Activated naive CD8-positive, alpha-beta T cell treated with anti-CD3 and anti-CD28 coated beads for 36 hours (primary cell): ENCODE measurements at regions not wholly inside any gene's neighbourhood (a gene's known extent, or its start where the extent isn't known, plus 50 kb on each side); places are given as distances from the start of the nearest gene placed in this dataset.

Experiments used
- DNase-seq: peaks from one replicate; pipeline ENCODE4 v3.0.0; 2021
- H3K27ac Mint-ChIP-seq: one replicate; pipeline ENCODE4 v1.8.0; 2022; ENCODE audit warnings: mild to moderate bottlenecking, moderate library complexity, mixed read lengths
- H3K27me3 Mint-ChIP-seq: one replicate; pipeline ENCODE4 v1.8.0; 2022; ENCODE audit warnings: mild to moderate bottlenecking, mixed read lengths
- H3K36me3 Mint-ChIP-seq: one replicate; pipeline ENCODE4 v1.8.0; 2021; ENCODE audit warnings: mild to moderate bottlenecking, mixed read lengths
- H3K4me1 Mint-ChIP-seq: one replicate; pipeline ENCODE4 v1.8.0; 2021; ENCODE audit warnings: mixed read lengths
- H3K4me3 Mint-ChIP-seq: one replicate; pipeline ENCODE4 v1.8.0; 2022; ENCODE audit warnings: mild to moderate bottlenecking, moderate library complexity, mixed read lengths
- H3K9me3 Mint-ChIP-seq: one replicate; pipeline ENCODE4 v1.8.0; 2022; ENCODE audit warnings: mixed read lengths

DNA sequence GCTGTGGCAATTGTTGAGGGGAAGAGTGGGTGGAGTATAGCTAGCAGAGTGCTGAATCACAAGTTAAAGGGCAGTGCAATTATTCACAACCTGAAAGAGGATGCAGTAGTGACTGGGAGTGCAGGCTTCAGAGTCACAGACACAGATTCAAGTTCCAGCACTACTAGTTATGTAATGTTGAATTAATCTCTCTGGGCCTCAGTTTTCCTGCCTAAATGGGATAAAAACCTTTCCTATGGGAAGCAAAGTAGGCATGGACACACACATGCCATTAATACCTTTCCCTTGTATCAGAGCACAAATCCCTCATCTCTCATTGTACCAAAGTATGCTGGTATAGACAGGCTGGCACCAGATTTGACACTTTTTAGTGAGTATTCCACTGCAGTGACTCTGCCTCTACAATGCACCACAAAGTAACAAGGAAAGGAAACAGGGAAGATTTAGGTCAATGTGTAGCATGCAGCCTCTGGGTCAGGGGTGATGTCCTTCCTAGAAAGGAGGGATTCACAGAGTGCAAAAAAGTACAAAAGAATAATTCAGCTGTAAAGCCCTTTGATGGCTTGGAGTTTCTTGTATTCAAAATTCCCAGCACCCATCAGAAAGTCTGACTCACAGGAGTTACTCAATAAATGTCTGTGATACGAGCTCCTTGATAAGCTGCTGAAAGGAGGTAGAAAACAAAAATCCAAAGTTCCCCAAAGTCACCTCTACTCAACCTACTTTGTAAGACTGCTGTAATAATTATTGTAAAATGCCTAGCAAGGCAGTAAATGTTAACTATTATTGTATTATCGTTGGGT, 507.5 kb upstream of the TGFBR2 start:
- peaks cover 7% of the 10 kb centered on the region for H3K36me3 Mint-ChIP-seq
- H3K4me3 Mint-ChIP-seq, result no peak overlapping the region
- H3K9me3 Mint-ChIP-seq, result peaks cover 10% of the 10 kb centered on the region
- no peaks in the 10 kb centered on the region for H3K27me3 Mint-ChIP-seq
- no peak for DNase-seq
- peaks cover 9% of the 10 kb centered on the region for H3K4me1 Mint-ChIP-seq
- H3K27ac Mint-ChIP-seq, result no peak overlapping the region

DNA sequence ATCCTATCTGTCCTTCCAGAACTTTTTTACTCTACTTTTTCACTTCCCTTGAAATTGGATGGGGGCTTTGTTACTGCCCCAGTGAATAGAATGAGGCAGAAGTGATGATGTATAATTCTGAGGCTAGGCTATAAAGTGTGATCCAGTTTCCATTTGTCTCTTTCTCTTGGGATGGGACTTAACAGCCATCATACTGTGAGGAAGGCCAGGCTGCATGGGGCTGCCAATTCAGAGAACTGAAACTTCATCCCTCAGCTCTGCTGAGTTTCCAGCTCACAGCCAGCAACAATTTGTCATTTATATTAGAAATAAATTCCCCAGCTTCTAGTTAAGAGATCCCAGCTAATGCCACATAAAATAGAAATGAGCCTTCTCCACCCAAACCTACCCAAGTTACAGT, 504.0 kb upstream of the TGFBR2 start:
- Mint-ChIP-seq H3K4me3 (no peak overlapping the region), H3K4me1 (peaks cover 9% of the 10 kb centered on the region), H3K27ac (no peak overlapping the region), H3K27me3 (peaks cover 4% of the 10 kb centered on the region), H3K36me3 (no peaks in the 10 kb centered on the region), H3K9me3 (no peaks in the 10 kb centered on the region)
- DNase-seq, result no peak

DNA sequence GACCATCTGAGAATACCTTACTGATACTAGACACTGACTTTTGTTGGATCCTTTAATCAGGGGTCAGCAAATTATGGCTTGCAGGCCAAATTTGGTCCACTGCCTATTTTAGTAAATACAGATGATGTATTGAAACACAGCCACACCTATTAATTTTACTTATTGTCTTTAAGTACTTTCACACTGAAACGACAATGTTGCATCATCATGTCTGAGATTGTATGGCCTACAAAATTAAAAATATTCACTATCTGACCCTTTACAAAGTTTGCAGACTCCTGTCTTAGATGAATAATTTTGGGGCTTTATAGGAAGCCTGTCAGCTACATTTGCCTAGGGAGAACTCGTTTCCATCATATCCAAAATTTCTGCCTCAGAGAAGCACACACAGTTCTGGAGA, 503.2 kb upstream of the TGFBR2 start:
- peaks cover 4% of the 10 kb centered on the region for H3K27me3 Mint-ChIP-seq
- no peaks in the 10 kb centered on the region for H3K9me3 Mint-ChIP-seq
- H3K4me3 Mint-ChIP-seq, result no peak overlapping the region
- no peaks in the 10 kb centered on the region for H3K36me3 Mint-ChIP-seq
- H3K4me1 Mint-ChIP-seq, result peaks cover 9% of the 10 kb centered on the region
- no peak overlapping the region for H3K27ac Mint-ChIP-seq
- no peak for DNase-seq

DNA sequence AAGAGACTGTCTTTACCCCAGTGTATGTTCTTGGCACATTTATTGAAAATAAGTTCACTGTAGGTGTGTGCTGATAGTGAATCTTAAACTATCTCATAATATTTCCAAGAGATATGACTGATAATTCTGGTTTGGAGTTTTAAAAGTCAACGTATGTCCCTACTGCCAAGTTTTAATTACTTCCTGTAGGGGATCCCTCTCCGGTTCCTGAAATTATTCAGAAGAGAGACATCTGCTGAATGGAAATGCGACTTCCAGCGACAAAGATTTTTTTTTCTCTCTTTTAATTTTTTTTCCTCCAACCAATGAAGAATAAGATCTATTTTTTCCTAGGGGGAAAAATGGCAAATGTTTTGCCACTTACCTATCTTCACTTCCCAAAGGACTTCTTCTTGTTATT, 498.9 kb upstream of the TGFBR2 start:
- Mint-ChIP-seq H3K27ac (no peak overlapping the region), H3K4me1 (no peaks in the 10 kb centered on the region), H3K9me3 (no peaks in the 10 kb centered on the region), H3K36me3 (no peaks in the 10 kb centered on the region), H3K27me3 (peaks cover 4% of the 10 kb centered on the region), H3K4me3 (no peak overlapping the region)
- no peak for DNase-seq

DNA sequence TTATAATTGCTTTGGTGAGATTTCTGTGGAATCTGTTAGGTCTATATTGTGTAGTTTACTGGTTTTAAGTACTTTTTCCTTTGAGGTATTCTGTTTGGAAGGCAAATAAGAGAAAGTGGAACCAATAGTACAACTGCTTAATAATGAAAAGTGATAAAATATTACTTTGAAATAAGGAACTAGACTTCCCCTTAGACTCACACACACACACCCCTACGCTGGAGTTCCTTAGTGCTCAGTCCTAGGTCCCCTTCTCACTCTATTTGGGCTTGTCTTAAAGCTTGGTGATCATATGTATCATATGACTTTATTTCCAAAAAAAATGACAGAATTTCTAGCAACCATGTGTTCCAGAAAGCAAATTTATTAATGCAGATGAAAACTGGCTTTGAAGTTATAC, 494.0 kb upstream of the TGFBR2 start:
- no peak overlapping the region for H3K4me3 Mint-ChIP-seq
- peaks cover 7% of the 10 kb centered on the region for H3K4me1 Mint-ChIP-seq
- no peak for DNase-seq
- no peaks in the 10 kb centered on the region for H3K36me3 Mint-ChIP-seq
- H3K9me3 Mint-ChIP-seq, result no peaks in the 10 kb centered on the region
- no peaks in the 10 kb centered on the region for H3K27me3 Mint-ChIP-seq
- no peak overlapping the region for H3K27ac Mint-ChIP-seq

DNA sequence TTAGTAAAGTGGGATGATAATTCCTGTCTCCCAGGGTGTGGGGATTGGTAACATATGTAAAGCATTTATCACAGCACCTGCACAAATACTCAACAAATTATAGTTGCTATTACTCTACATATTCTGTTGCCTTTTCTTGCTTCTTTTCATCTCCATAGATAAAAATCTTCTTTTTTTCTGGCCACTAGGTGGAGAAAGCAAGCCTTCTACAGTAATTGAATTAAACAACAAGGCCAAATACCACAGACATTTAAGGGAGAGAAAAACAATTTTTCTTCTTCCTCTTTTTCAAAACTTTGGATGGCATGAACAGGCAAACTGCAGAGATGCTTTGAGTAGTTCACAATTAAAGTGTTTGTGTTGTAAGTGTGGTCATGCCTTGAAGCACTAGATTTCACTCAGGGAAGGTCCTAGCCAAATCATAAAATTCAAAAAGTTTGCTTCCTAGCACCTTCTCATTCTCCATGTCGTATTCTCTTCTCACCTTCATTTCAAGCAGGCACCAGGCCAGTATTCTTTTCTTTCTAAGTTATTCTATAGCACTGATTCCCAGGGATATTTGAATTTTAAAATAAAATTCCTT, 493.4 kb upstream of the TGFBR2 start:
- Mint-ChIP-seq H3K4me3 (no peak overlapping the region), H3K27ac (no peak overlapping the region), H3K36me3 (no peaks in the 10 kb centered on the region), H3K27me3 (no peaks in the 10 kb centered on the region), H3K4me1 (peaks cover 7% of the 10 kb centered on the region), H3K9me3 (no peaks in the 10 kb centered on the region)
- no peak for DNase-seq

DNA sequence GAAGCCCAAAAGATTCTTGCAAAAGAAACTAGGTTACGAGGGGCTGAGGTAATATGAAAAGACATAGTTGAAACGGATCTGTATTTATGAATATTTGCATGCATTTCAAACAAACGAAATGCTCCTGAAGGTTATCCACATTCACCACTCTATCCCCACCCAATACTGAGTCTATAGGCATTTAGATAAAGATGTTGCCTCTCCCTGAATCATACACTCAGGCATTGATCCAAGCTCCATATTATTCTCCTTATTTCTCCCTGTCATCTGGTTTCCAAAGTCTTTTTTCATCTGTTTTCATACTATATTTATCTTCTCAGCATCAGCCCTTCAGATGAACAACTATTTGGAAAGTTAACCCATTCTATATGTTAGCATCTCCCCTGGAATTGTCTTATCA, 492.5 kb upstream of the TGFBR2 start:
- Mint-ChIP-seq H3K4me3 (no peak overlapping the region), H3K27me3 (no peaks in the 10 kb centered on the region), H3K36me3 (no peaks in the 10 kb centered on the region), H3K4me1 (peaks cover 7% of the 10 kb centered on the region), H3K27ac (no peak overlapping the region), H3K9me3 (no peaks in the 10 kb centered on the region)
- DNase-seq, result no peak

DNA sequence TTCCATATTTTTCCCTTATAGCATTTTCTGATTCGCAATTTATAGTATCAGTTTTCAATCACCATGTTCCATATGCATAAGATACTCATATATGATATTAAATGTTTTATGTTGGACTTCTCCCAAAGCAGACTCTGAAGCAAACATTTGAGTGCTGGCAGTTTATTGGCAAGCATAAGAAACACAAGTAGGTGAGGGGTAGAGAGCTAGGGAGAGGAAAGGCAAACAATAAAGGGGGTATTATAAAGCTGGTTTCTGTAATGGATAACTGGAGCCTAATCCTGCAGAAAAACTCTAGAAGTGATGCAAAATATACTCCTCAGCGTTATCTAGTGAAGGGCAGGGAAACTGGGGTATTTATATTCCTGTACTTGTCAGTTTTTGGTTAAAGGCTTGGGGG, 491.5 kb upstream of the TGFBR2 start:
- Mint-ChIP-seq H3K4me1 (peaks cover 7% of the 10 kb centered on the region), H3K9me3 (no peaks in the 10 kb centered on the region), H3K27ac (no peak overlapping the region), H3K27me3 (no peaks in the 10 kb centered on the region), H3K36me3 (no peaks in the 10 kb centered on the region), H3K4me3 (no peak overlapping the region)
- no peak for DNase-seq

DNA sequence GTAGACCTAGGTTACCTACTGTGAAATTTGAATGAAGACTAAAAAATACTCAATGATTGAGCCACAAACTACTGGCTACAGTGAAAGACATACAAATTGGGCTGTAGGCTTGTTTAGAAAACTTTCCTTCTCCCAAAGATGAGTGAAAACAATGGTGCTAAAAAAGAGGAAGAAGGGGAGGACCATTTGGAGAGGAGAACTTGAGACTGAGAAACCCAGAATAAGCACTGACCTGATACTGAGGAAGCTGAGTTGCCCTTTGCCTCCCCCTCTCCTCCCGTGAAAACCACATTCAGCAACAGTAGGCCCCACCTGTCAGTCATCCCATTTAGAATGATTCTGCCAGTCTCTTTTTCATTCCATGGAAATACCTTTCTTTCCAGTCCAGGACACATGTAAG, 484.0 kb upstream of the TGFBR2 start:
- peaks cover 2% of the 10 kb centered on the region for H3K36me3 Mint-ChIP-seq
- H3K4me3 Mint-ChIP-seq, result no peak overlapping the region
- H3K4me1 Mint-ChIP-seq, result no peaks in the 10 kb centered on the region
- no peaks in the 10 kb centered on the region for H3K27me3 Mint-ChIP-seq
- no peak for DNase-seq
- no peak overlapping the region for H3K27ac Mint-ChIP-seq
- H3K9me3 Mint-ChIP-seq, result peaks cover 2% of the 10 kb centered on the region

DNA sequence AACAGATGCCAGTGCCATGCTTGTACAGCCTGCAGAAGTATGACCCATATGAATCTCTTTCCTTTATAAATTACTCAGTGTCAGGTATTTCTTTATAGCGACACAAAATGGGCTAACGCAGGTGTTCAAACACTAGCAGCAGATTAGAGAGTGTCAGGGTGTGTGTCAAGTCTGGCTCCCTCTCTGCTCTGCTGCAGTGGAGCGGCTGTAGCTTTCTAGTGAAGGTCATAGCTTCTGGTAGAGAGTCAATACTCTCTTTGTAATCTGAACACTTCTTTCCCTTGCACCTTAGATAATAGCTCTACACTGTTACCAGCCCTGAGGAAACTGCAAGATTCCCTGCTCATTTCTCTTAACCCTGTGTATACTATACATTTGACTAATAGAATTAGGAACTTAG, 483.2 kb upstream of the TGFBR2 start:
- H3K27ac Mint-ChIP-seq, result no peak overlapping the region
- H3K27me3 Mint-ChIP-seq, result no peaks in the 10 kb centered on the region

DNA sequence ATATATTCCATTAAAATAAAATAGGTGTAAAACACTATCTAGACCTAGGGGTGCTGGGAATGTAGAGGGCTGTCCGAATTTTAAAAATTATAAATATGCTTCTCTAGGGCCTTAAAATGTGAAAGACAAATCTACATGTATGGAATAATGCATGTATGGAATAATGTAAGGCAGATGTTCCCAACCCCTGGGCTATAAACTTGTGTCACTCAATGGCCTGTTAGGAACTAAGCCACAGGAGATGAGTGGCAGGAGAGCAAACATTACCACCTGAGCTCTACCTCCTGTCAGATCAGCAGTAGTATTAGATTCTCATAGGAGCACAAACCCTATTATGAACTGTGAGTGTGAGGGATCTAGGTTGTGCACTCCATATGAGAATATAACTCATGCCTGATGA, 482.6 kb upstream of the TGFBR2 start:
- Mint-ChIP-seq H3K9me3 (peaks cover 7% of the 10 kb centered on the region), H3K27ac (no peak overlapping the region), H3K4me1 (no peaks in the 10 kb centered on the region), H3K4me3 (no peak overlapping the region), H3K27me3 (no peaks in the 10 kb centered on the region), H3K36me3 (peaks cover 4% of the 10 kb centered on the region)
- DNase-seq, result no peak

More for the DNA sequence above, 483.2 kb upstream of the TGFBR2 start:
- no peaks in the 10 kb centered on the region for H3K4me1 Mint-ChIP-seq
- no peak overlapping the region for H3K4me3 Mint-ChIP-seq
- peaks cover 6% of the 10 kb centered on the region for H3K9me3 Mint-ChIP-seq
- no peak for DNase-seq
- peaks cover 4% of the 10 kb centered on the region for H3K36me3 Mint-ChIP-seq

DNA sequence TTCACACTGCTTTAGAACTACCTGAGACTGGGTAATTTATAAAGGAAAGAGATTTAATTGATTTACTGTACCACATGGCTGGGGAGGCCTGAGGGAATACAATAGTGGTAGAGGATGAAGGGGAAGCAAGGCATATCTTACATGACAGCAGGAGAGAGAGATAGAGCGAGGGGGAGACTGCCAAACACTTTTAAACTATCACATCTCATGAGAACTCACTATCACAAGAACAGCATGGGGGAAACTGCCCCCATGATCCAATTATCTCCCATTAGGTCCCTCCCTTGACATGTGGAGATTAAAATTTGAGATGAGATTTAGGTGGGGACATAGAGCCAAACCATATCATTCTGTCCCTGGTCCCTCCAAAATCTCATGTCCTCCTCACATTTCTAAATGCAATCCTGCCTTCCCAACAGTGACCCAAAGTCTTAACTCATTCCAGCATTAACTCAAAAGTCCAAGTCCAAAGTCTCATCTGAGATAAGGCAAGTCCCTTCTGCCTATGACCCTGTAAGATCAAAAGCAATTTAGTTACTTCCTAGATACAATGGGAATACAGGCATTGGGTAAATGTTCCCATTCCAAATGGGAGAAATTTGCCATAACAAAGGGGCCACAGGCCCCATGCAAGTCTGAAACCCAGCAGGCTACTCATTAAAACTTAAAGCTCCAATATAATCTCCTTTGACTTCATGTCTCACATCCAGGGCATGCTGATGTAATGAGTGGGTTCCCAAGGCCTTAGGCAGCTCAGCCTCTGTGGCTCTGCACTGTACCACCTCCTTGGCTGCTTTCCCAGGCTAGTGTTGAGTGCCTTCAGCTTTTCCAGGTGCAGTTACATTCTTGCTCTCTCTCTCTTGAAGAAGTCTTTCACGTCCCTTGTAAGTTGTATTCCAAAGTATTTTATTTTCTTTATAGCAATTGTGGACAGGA, 481.7 kb upstream of the TGFBR2 start:
- peaks cover 4% of the 10 kb centered on the region for H3K36me3 Mint-ChIP-seq

DNA sequence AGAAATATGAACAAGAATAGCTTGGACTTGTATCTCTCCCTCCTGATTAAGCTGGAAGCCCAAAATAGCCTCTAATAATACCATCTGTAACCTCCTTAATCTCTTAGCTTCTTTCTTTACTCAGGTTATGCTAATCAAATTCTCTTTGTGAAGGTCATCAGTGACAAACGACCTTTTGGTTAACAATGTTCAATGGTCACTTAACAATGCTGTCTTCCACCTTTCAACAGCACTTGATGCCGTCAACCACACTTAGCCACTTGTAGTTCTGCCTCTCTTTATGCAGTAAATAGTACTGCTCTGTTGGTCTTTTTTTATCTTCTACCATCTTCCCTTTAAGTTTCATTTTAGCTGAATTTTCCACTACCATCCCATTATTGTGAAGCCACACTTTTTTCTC, 476.6 kb upstream of the TGFBR2 start:
- H3K36me3 Mint-ChIP-seq, result peaks cover 4% of the 10 kb centered on the region
- DNase-seq, result no peak
- no peak overlapping the region for H3K27ac Mint-ChIP-seq
- H3K27me3 Mint-ChIP-seq, result no peaks in the 10 kb centered on the region
- peaks cover 4% of the 10 kb centered on the region for H3K4me1 Mint-ChIP-seq
- peaks cover 7% of the 10 kb centered on the region for H3K9me3 Mint-ChIP-seq
- no peak overlapping the region for H3K4me3 Mint-ChIP-seq

More for the DNA sequence above, 481.7 kb upstream of the TGFBR2 start:
- DNase-seq, result no peak
- no peak overlapping the region for H3K4me3 Mint-ChIP-seq
- H3K27me3 Mint-ChIP-seq, result no peaks in the 10 kb centered on the region
- peaks cover 7% of the 10 kb centered on the region for H3K9me3 Mint-ChIP-seq
- no peak overlapping the region for H3K27ac Mint-ChIP-seq
- H3K4me1 Mint-ChIP-seq, result no peaks in the 10 kb centered on the region

DNA sequence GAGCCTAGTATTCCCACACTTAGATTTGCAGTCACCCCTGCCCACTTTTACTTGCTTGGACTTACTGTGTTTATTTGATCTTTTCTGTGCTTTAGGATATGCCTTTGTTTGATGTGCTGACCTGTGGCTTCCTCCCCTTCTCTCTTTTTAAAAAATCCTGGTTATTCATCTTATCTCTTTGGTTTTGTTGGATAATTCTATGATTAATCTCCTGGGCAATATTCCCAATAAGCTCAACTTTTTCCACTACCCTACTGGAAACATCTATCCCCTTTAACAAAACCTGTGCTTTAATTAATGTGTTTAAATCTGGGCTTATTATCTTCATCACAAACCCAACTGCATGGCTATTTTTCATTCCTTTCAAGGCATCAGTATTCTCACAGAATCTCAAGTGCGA, 476.0 kb upstream of the TGFBR2 start:
- Mint-ChIP-seq H3K27me3 (no peaks in the 10 kb centered on the region), H3K9me3 (peaks cover 7% of the 10 kb centered on the region), H3K4me3 (no peak overlapping the region), H3K36me3 (peaks cover 4% of the 10 kb centered on the region), H3K4me1 (peaks cover 4% of the 10 kb centered on the region), H3K27ac (no peak overlapping the region)
- DNase-seq, result no peak

DNA sequence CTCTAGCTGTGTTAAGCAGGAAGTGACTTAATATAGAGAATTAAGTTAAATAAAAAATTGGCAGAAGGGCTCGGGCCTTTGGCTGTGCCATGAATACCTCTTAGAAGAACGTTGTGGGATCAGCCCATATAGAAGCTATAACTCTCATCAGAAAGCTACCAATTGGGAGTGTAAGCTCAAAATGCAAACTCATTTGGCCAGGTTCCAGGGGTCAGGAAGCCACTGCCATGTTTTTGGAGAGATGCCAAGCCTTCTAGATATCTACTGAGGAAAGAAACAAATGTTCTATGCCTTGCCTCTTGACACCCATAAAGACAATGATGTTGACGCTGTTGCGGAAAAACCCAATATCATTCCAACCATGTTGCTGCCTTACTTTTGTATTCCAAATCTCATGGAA, 475.2 kb upstream of the TGFBR2 start:
- no peak overlapping the region for H3K4me3 Mint-ChIP-seq
- H3K27me3 Mint-ChIP-seq, result no peaks in the 10 kb centered on the region
- no peak for DNase-seq
- H3K27ac Mint-ChIP-seq, result no peak overlapping the region
- peaks cover 4% of the 10 kb centered on the region for H3K36me3 Mint-ChIP-seq
- peaks cover 4% of the 10 kb centered on the region for H3K4me1 Mint-ChIP-seq
- peaks cover 7% of the 10 kb centered on the region for H3K9me3 Mint-ChIP-seq
